ENCODE measurements at regions not wholly inside any gene's neighbourhood (a gene's known extent, or its start where the extent isn't known, plus 50 kb on each side); places are given as distances from the start of the nearest gene placed in this dataset.

DNA sequence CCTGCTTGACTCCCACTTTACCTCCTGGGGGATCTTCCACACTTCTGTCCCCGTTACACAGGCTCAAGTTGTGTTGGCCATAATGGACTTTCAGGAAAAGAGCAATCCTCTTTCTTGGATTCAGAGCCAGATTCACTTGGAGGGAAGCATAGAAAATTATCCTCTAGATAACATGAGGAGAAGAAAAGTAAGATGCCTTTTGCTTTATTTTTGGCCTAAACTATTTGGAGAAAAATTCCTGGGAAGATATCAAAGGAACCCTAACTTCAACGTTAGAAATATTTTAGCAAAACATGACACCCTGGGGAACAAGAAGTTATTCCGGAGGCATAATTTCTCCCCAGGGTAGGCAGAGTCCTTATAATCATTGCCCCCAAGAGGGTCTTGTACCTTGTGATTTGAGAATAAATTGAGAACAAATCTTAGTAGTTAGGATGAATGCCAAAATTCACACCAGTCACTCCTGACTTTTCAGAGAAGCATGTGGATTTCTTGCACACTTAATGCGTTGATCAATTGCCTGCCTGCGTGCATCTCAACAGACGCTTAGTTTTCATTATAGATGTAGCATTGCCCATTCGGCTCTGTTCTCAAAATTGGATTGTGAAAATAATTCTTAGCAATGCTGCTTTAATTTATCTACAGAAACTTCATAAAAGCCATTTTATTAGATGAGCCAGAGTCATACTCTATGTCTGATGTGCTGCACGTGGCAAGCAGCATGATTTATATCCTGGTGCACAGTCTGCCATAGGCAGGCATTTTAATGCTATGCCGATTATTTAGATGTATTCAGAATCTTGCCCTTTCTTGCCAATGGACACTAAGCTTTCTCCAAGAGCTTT is 224.4 kb downstream of the C7orf25 start (continued):
- TF ChIP-seq, protein P1, sequence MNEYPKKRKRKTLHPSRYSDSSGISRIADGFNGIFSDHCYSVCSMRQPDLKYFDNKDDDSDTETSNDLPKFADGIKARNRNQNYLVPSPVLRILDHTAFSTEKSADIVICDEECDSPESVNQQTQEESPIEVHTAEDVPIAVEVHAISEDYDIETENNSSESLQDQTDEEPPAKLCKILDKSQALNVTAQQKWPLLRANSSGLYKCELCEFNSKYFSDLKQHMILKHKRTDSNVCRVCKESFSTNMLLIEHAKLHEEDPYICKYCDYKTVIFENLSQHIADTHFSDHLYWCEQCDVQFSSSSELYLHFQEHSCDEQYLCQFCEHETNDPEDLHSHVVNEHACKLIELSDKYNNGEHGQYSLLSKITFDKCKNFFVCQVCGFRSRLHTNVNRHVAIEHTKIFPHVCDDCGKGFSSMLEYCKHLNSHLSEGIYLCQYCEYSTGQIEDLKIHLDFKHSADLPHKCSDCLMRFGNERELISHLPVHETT (CRISPR knock-in tag; conservative IDR thresholded peaks at IDR 0.05 in 1 of 2, IDR thresholded peaks at IDR 0.05 in 1 of 2): no peak
- TF ChIP-seq BRCA1 (IDR thresholded peaks at IDR 0.05) (no peak), BRCA1 (CRISPR knock-in tag; IDR thresholded peaks at IDR 0.05) (no peak)

GRCh38 chr7:42686594-42687156 is 225.2 kb downstream of the C7orf25 start:
- intact Hi-C loops (cut with micrococcal nuclease): no loop called here
- H3K27ac ChIP-seq (ENCODE audit: extremely low read depth, low read depth, low read length): no peak overlapping the region
- in situ Hi-C loops (cut with MboI): no loop called here
- no peaks in the 10 kb centered on the region for H3K4me1 ChIP-seq (replicated peaks in 1 of 2; ENCODE audit: control insufficient read depth in 2 of 2, insufficient read depth in 2 of 2, low read length in 2 of 2)
- no peak for DNase-seq (ENCODE audit: extremely low read depth in 1 of 4, low spot score in 3 of 4)
- POLR2A ChIA-PET: no interaction called here
- no peak for TF ChIP-seq CGGBP1 (CRISPR knock-in tag; IDR thresholded peaks at IDR 0.05)
- no peak for TF ChIP-seq ZNF232 (CRISPR knock-in tag; IDR thresholded peaks at IDR 0.05)
- 4% methylated on average over 12 of the region's 12 CpGs for WGBS (ENCODE audit: insufficient coverage, low coverage, missing lambda C conversion rate)
- H3K4me2 ChIP-seq (ENCODE audit: insufficient read depth, low read length): no peak overlapping the region
- no peaks in the 10 kb centered on the region for H3K9me1 ChIP-seq (ENCODE audit: control insufficient read depth, insufficient read depth, low read length)
- H3K36me3 ChIP-seq (ENCODE audit: control insufficient read depth, insufficient read depth, low read length): no peaks in the 10 kb centered on the region
- H3K4me3 ChIP-seq: no peak overlapping the region
- BruUV-seq (replicated peaks): no TSS peak
- no peak overlapping the region for H3K9ac ChIP-seq (ENCODE audit: insufficient read depth in 1 of 2, low read depth in 2 of 2, low read length in 2 of 2)
- H4K20me1 ChIP-seq (replicated peaks; ENCODE audit: control insufficient read depth, insufficient read depth, low read length): no peaks in the 10 kb centered on the region
- CTCF ChIA-PET (ENCODE audit: low intra/inter-chr PET ratio): no interaction called here
- FAIRE-seq: no peak
- ATAC-seq: no peak
- no peaks in the 10 kb centered on the region; a peak in 2 of 5 replicates for H3K27me3 ChIP-seq (ENCODE audit: control insufficient read depth in 2 of 2, insufficient read depth in 2 of 2, low read length in 2 of 2)
- H2AFZ ChIP-seq (ENCODE audit: low read depth, low read length): no peak overlapping the region
- H3K79me2 ChIP-seq (ENCODE audit: control insufficient read depth, insufficient read depth, low read length): no peaks in the 10 kb centered on the region
- no peaks in the 10 kb centered on the region for H3K9me3 ChIP-seq (replicated peaks; ENCODE audit: control insufficient read depth, insufficient read depth, low read depth, low read length)

Measured in K562 (cell line).